ENCODE measurements at regions not wholly inside any gene's neighbourhood (a gene's known extent, or its start where the extent isn't known, plus 50 kb on each side); places are given as distances from the start of the nearest gene placed in this dataset.
"Not testable (repeated sequence)": the region's sequence is repeated elsewhere in the genome, so short reads cannot be mapped to it uniquely, and the experiment has no call there.

GRCh38 chr1:29920316-29920715 is 684.0 kb downstream of the PTPRU start:
- no peak overlapping the region for H3K4me2 ChIP-seq
- no peak overlapping the region for H2AFZ ChIP-seq (ENCODE audit: low read depth)
- no peak overlapping the region for H3K9ac ChIP-seq
- no peak overlapping the region for H3K4me3 ChIP-seq (IDR thresholded peaks at IDR 0.05; ENCODE audit: insufficient read depth, low read depth, low read length)
- H3K36me3 ChIP-seq (ENCODE audit: insufficient read depth) = no peaks in the 10 kb centered on the region
- no peaks in the 10 kb centered on the region for H4K20me1 ChIP-seq (ENCODE audit: insufficient read depth)
- H3K4me1 ChIP-seq (ENCODE audit: low read depth, poor library complexity, severe bottlenecking) = no peaks in the 10 kb centered on the region
- no peak overlapping the region for H3K27ac ChIP-seq
- no peaks in the 10 kb centered on the region for H3K79me2 ChIP-seq (ENCODE audit: insufficient read depth, low read depth)
- no peaks in the 10 kb centered on the region for H3K27me3 ChIP-seq (ENCODE audit: insufficient read depth, low read depth)
- no peak for TF ChIP-seq CTCF (conservative IDR thresholded peaks at IDR 0.05; ENCODE audit: low read depth, low read length)

DNA sequence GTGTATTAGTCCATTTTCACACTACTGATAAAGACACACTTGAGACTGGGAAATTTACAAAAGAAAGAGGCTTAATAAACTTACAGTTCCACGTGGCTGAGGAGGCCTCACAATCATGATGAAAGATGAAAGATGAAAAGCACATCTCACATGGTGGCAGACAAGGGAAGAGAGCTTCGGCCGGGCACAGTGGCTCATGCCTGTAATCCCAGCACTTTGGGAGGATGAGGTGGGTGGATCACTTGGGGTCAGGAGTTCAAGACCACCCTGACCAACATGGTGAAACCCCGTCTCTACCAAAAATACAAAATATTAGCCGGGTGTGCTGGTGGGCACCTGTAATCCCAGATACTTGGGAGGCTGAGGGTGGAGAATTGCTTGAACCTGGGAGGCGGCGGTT is 682.7 kb downstream of the PTPRU start:
- H3K79me2 ChIP-seq (ENCODE audit: insufficient read depth, low read depth); H3K4me2 ChIP-seq; H3K27me3 ChIP-seq (ENCODE audit: insufficient read depth, low read depth); H3K4me3 ChIP-seq (IDR thresholded peaks at IDR 0.05; ENCODE audit: insufficient read depth, low read depth, low read length); H3K27ac ChIP-seq; H4K20me1 ChIP-seq (ENCODE audit: insufficient read depth); H3K9ac ChIP-seq; H3K36me3 ChIP-seq (ENCODE audit: insufficient read depth); H2AFZ ChIP-seq (ENCODE audit: low read depth); H3K4me1 ChIP-seq (ENCODE audit: low read depth, poor library complexity, severe bottlenecking): not testable (repeated sequence)

DNA sequence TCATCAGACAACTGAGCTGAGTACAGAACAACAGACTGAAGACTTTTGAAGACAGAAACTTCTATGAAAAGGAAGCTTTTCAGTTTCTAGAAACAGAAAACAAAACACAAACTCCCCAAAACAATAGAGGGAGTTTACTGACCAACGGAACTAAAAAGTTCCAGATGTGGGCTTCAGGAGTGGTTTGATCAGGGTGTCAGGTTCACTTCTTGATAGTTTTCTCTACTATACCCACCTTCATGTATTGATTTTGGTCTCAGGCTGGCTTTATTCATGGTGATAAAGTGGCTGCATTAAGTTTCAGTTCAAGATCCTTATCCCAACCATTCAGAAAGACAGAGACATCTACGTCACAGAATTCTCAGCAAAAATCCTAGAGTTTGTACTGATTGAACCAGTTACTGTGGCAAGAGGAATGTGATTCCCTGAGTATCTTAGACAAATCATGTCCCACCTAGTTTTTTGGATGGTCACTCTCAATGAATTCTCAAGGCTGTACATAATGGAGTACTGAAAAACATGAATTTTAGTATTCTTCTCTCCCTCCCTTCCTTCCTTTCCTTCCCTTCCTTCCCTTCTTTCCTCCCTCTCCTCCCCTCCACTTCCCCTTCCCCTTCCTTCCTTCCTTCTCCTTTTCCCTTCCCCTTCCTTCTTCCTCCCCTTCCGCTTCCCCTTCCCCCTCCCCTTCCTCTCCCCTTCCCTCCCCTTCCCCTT is 680.5 kb downstream of the PTPRU start:
- Histone ChIP-seq H3K27me3 (ENCODE audit: insufficient read depth, low read depth) (no peaks in the 10 kb centered on the region), H4K20me1 (ENCODE audit: insufficient read depth) (no peaks in the 10 kb centered on the region), H3K36me3 (ENCODE audit: insufficient read depth) (no peaks in the 10 kb centered on the region), H3K4me1 (ENCODE audit: low read depth, poor library complexity, severe bottlenecking) (no peaks in the 10 kb centered on the region), H3K4me2 (no peak overlapping the region), H3K4me3 (IDR thresholded peaks at IDR 0.05; ENCODE audit: insufficient read depth, low read depth, low read length) (no peak overlapping the region), H3K79me2 (ENCODE audit: insufficient read depth, low read depth) (no peaks in the 10 kb centered on the region), H2AFZ (ENCODE audit: low read depth) (no peak overlapping the region), H3K9ac (no peak overlapping the region), H3K27ac (no peak overlapping the region)
- no peak for TF ChIP-seq CTCF (conservative IDR thresholded peaks at IDR 0.05; ENCODE audit: low read depth, low read length)

DNA sequence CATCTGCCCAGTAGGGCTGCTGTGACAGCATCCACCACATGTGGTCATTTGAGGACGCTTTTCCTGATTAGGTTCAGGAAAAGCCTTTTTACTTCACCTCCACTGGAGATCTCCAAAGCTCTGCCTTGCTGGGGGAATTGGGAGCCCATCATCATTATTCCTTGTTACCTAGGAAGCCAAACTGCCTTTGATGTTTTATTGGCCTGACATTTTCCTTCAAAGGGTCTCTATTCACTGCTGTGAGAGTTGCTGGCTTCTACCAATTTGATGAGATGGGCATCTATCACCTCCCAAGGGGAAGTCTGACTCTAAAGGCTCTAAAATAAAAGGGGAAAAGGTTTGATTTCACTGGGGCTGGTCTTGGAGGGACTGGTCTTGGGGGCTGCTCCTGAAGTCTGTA is 678.6 kb downstream of the PTPRU start:
- Histone ChIP-seq H3K79me2 (ENCODE audit: insufficient read depth, low read depth) (no peaks in the 10 kb centered on the region), H2AFZ (ENCODE audit: low read depth) (no peak overlapping the region), H3K4me3 (IDR thresholded peaks at IDR 0.05; ENCODE audit: insufficient read depth, low read depth, low read length) (no peak overlapping the region), H3K9ac (no peak overlapping the region), H3K36me3 (ENCODE audit: insufficient read depth) (no peaks in the 10 kb centered on the region), H3K27me3 (ENCODE audit: insufficient read depth, low read depth) (no peaks in the 10 kb centered on the region), H3K4me1 (ENCODE audit: low read depth, poor library complexity, severe bottlenecking) (no peaks in the 10 kb centered on the region), H4K20me1 (ENCODE audit: insufficient read depth) (no peaks in the 10 kb centered on the region), H3K27ac (no peak overlapping the region), H3K4me2 (no peak overlapping the region)
- TF ChIP-seq CTCF (conservative IDR thresholded peaks at IDR 0.05; ENCODE audit: low read depth, low read length) = no peak

DNA sequence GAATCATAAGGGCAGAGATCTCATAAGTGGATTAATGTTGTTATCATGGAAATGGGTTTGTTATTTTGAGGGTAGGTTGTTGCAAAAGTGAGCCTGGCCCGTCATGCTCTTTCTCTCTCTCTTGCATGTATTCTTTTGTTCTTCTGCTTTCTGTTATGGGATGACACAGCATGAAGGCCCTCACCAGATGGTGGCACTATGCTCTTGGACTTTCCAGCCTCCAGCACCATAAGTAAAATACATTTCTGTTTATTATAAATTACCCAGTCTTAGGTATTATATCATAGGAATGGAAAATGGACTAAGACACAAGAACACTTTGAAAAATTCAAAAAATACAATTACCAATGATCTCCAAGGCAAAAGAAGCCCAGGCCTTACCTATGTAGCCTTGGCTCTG is 676.1 kb downstream of the PTPRU start:
- no peak overlapping the region for H3K4me3 ChIP-seq (IDR thresholded peaks at IDR 0.05; ENCODE audit: insufficient read depth, low read depth, low read length)
- H3K9ac ChIP-seq = no peak overlapping the region
- no peak overlapping the region for H3K27ac ChIP-seq
- H4K20me1 ChIP-seq (ENCODE audit: insufficient read depth) = no peaks in the 10 kb centered on the region
- H3K4me1 ChIP-seq (ENCODE audit: low read depth, poor library complexity, severe bottlenecking) = no peaks in the 10 kb centered on the region
- H3K79me2 ChIP-seq (ENCODE audit: insufficient read depth, low read depth) = no peaks in the 10 kb centered on the region
- no peak overlapping the region for H3K4me2 ChIP-seq
- no peak overlapping the region for H2AFZ ChIP-seq (ENCODE audit: low read depth)
- no peaks in the 10 kb centered on the region for H3K36me3 ChIP-seq (ENCODE audit: insufficient read depth)
- H3K27me3 ChIP-seq (ENCODE audit: insufficient read depth, low read depth) = no peaks in the 10 kb centered on the region
- TF ChIP-seq CTCF (conservative IDR thresholded peaks at IDR 0.05; ENCODE audit: low read depth, low read length) = no peak

Measured in KMS-11 (cell line).